ENCODE measurements at regions not wholly inside any gene's neighbourhood (a gene's known extent, or its start where the extent isn't known, plus 50 kb on each side); places are given as distances from the start of the nearest gene placed in this dataset.

GRCh38 chr5:113900141-113900540, 386.6 kb downstream of the YTHDC2 start:
- TF ChIP-seq, protein P1, sequence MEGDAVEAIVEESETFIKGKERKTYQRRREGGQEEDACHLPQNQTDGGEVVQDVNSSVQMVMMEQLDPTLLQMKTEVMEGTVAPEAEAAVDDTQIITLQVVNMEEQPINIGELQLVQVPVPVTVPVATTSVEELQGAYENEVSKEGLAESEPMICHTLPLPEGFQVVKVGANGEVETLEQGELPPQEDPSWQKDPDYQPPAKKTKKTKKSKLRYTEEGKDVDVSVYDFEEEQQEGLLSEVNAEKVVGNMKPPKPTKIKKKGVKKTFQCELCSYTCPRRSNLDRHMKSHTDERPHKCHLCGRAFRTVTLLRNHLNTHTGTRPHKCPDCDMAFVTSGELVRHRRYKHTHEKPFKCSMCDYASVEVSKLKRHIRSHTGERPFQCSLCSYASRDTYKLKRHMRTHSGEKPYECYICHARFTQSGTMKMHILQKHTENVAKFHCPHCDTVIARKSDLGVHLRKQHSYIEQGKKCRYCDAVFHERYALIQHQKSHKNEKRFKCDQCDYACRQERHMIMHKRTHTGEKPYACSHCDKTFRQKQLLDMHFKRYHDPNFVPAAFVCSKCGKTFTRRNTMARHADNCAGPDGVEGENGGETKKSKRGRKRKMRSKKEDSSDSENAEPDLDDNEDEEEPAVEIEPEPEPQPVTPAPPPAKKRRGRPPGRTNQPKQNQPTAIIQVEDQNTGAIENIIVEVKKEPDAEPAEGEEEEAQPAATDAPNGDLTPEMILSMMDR (IDR thresholded peaks at IDR 0.05; ENCODE audit: low read depth, low read length, missing control alignments): no peak
- DNase-seq (ENCODE audit: extremely low read depth, low read depth): no peak
- H3K4me3 ChIP-seq (replicated peaks; ENCODE audit: low read depth, low read length): no peak overlapping the region

DNA sequence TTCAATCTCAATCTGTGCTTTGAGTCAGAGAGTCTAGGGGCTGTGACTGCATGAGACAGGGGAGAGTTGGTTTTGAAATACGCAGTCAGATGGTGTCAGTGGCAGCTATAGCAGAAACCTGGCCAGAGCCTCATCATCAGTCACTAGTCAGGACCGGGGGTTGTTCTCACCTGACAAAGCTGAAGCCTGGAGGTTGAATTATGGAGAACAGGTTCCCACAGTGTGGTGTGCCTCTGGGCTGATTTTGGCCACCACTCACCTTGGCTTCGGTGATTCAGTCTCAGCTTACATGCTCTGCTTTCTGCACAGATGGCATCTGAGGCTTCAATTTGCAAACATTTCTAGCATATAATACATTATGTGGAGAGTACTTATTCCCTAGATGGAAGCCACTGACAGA, 387.3 kb downstream of the YTHDC2 start:
- TF ChIP-seq, protein P1 (IDR thresholded peaks at IDR 0.05; ENCODE audit: low read depth, low read length, missing control alignments): no peak
- H3K4me3 ChIP-seq (replicated peaks; ENCODE audit: low read depth, low read length): no peak overlapping the region
- no peak for DNase-seq (ENCODE audit: extremely low read depth, low read depth)

DNA sequence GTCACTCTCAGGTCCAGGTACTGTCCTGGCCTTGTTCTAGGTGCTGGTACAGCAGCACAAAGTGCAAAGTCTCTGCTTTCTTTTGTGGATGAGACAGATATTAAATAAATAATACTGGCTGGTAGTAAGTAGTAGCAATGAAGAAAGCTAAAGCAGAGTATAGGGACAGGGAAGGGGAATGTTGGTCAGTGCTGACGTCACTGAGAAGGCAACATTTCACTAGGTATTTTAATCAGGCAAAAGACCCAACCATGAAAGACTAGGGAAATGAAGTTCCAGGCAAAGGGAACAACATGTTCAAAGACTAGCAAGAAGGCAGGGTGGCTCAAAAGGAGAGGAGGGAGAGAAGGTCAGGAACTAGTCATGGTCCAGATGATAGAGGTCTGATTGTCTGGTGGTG, 388.2 kb downstream of the YTHDC2 start:
- DNase-seq (ENCODE audit: extremely low read depth, low read depth): no peak
- TF ChIP-seq, protein P1 (IDR thresholded peaks at IDR 0.05; ENCODE audit: low read depth, low read length, missing control alignments): no peak

GRCh38 chr5:113902917-113903660, 389.6 kb downstream of the YTHDC2 start:
- TF ChIP-seq, protein P1 (IDR thresholded peaks at IDR 0.05; ENCODE audit: low read depth, low read length, missing control alignments): no peak
- DNase-seq (ENCODE audit: extremely low read depth, low read depth): no peak
- no peak overlapping the region for H3K4me3 ChIP-seq (replicated peaks; ENCODE audit: low read depth, low read length)

More for the DNA sequence above, 388.2 kb downstream of the YTHDC2 start:
- no peak overlapping the region for H3K4me3 ChIP-seq (replicated peaks; ENCODE audit: low read depth, low read length)

- H3K4me3 ChIP-seq (replicated peaks; ENCODE audit: low read depth, low read length): no peak overlapping the region
- no peak for DNase-seq (ENCODE audit: extremely low read depth, low read depth)
- TF ChIP-seq, protein P1 (IDR thresholded peaks at IDR 0.05; ENCODE audit: low read depth, low read length, missing control alignments): no peak
These were observed 396.3 kb downstream of the YTHDC2 start for GRCh38 chr5:113909782-113910181.

DNA sequence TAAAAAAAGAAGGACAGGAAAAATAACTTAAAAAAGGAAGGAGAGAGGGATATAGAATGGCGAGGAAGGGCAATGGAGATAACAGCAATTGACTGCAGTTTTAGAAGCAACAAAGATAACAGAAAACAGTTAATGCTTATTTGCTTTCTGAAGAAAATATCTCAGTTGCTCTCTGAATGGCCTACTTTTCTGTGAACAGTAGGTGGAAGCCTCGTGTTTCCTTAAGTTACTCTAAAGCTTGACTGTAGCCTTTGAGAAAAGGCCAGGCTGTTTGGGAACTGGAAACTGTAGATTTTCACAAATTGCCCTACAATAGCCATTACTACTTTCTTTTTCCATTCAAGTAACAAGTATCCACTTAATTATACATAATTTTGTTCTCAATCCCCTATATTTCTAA, 404.5 kb downstream of the YTHDC2 start:
- TF ChIP-seq, protein P1 (IDR thresholded peaks at IDR 0.05; ENCODE audit: low read depth, low read length, missing control alignments): no peak
- no peak for DNase-seq (ENCODE audit: extremely low read depth, low read depth)
- no peak overlapping the region for H3K4me3 ChIP-seq (replicated peaks; ENCODE audit: low read depth, low read length)

GRCh38 chr5:113922343-113922742, 408.8 kb downstream of the YTHDC2 start:
- no peak for DNase-seq (ENCODE audit: extremely low read depth, low read depth)
- no peak overlapping the region for H3K4me3 ChIP-seq (replicated peaks; ENCODE audit: low read depth, low read length)
- TF ChIP-seq, protein P1 (IDR thresholded peaks at IDR 0.05; ENCODE audit: low read depth, low read length, missing control alignments): no peak

Measured in HFF-Myc (cell line).